Uterus (tissue), 2 donors: ENCODE measurements at regions not wholly inside any gene's neighbourhood (a gene's known extent, or its start where the extent isn't known, plus 50 kb on each side); places are given as distances from the start of the nearest gene placed in this dataset.

Experiments used
- POLR2A ChIP-seq, 2 donors: fragments of 450-650 bp; IDR thresholded peaks; one replicate each; pipeline ENCODE4 v1.6.1; 2016; ENCODE audit warnings: antibody characterized with exemption in 2 of 2, mild to moderate bottlenecking in 1 of 2, moderate library complexity in 1 of 2
- TF ChIP-seq, protein P1 (sequence below), 4 experiments: fragments of 200-600 bp in 2 of 4; fragments of 450-650 bp in 2 of 4; sonication (generic) in 2 of 4; IDR thresholded peaks; one replicate each; pipeline ENCODE4 v1.5.1; 2016 to 2019; ENCODE audit warnings: antibody characterized with exemption in 4 of 4, mild to moderate bottlenecking in 2 of 4, moderate library complexity in 1 of 4

DNA sequence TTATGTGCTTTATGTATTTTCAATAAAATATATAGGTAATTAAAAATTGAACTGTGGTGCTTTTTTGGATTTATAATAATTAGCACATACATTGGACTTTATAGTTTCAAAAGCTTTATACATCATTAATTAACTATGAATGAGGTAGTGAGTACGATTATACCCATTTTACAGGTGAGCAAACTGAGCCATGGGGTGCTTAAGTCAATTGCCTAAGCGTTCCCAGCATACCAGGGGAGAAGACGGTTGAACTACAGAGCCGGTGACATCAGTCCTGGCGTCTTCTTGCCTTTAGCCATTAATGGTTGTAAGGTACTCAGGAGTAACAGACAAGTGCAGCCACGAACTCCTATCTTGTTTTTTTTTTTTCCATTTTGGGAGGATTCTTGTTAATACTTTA is 172.8 kb downstream of the GATA3 start:
- TF ChIP-seq, protein P1, sequence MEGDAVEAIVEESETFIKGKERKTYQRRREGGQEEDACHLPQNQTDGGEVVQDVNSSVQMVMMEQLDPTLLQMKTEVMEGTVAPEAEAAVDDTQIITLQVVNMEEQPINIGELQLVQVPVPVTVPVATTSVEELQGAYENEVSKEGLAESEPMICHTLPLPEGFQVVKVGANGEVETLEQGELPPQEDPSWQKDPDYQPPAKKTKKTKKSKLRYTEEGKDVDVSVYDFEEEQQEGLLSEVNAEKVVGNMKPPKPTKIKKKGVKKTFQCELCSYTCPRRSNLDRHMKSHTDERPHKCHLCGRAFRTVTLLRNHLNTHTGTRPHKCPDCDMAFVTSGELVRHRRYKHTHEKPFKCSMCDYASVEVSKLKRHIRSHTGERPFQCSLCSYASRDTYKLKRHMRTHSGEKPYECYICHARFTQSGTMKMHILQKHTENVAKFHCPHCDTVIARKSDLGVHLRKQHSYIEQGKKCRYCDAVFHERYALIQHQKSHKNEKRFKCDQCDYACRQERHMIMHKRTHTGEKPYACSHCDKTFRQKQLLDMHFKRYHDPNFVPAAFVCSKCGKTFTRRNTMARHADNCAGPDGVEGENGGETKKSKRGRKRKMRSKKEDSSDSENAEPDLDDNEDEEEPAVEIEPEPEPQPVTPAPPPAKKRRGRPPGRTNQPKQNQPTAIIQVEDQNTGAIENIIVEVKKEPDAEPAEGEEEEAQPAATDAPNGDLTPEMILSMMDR (IDR thresholded peaks at IDR 0.05): no peak
- TF ChIP-seq POLR2A (IDR thresholded peaks at IDR 0.05): no peak
